H1 (cell line): ENCODE measurements at regions not wholly inside any gene's neighbourhood (a gene's known extent, or its start where the extent isn't known, plus 50 kb on each side); places are given as distances from the start of the nearest gene placed in this dataset.

Source experiments
- CTCF ChIA-PET: fragments of 300-600 bp; sonication (Branson Sonifier 250); formaldehyde crosslinking; loops from one replicate; lab custom pipeline; 2021; ENCODE audit not compliant: partially characterized antibody; lab: Charles Lee
- POLR2A ChIA-PET: fragments of 300-600 bp; sonication (Branson Sonifier 250); formaldehyde crosslinking; loops from one replicate; lab custom pipeline; 2021; ENCODE audit warnings: inconsistent platforms; ENCODE audit not compliant: partially characterized antibody; lab: Charles Lee
- DNase-seq, 2 experiments: peaks; one replicate each; pipeline versions ENCODE4 v3.0.0 to v3.0.0-alpha.2; 2010 to 2022; ENCODE audit warnings: low spot score in 2 of 2, low read depth in 1 of 2, mixed read lengths in 1 of 2
- FAIRE-seq: peaks from 2 replicates; lab custom pipeline; 2011; peaks lifted over from hg19 to GRCh38; lab: Jason Lieb, UNC
- H2AFZ ChIP-seq: 2 replicates; pipeline ENCODE4 v1.8.1; 2012; ENCODE audit warnings: low read length, inconsistent platforms
- H2AK5ac ChIP-seq: 2 replicates; pipeline ENCODE4 v1.6.1; 2013; ENCODE audit warnings: low read depth, low read length
- H2BK120ac ChIP-seq: replicated peaks from 2 replicates; pipeline ENCODE3; 2013; ENCODE audit warnings: low read depth, low read length, inconsistent platforms
- H2BK12ac ChIP-seq: 2 replicates; pipeline ENCODE4 v1.6.1; 2013; ENCODE audit warnings: low read depth, low read length
- H2BK15ac ChIP-seq: 2 replicates; pipeline ENCODE4 v1.6.1; 2013; ENCODE audit warnings: low read length
- H2BK20ac ChIP-seq: 2 replicates; pipeline ENCODE4 v1.6.1; 2013; ENCODE audit warnings: low read length
- H2BK5ac ChIP-seq: 2 replicates; pipeline ENCODE4 v1.6.1; 2013; ENCODE audit warnings: low read depth, low read length
- H3K14ac ChIP-seq: 2 replicates; pipeline ENCODE4 v1.6.1; 2013; ENCODE audit warnings: inconsistent platforms; ENCODE audit not compliant: insufficient read length
- H3K18ac ChIP-seq: 2 replicates; pipeline ENCODE4 v1.6.1; 2013; ENCODE audit warnings: low read length; ENCODE audit errors: extremely low read depth
- H3K23ac ChIP-seq: 2 replicates; pipeline ENCODE4 v1.6.1; 2013; ENCODE audit warnings: inconsistent platforms; ENCODE audit not compliant: insufficient read length
- H3K23me2 ChIP-seq: 2 replicates; pipeline ENCODE4 v1.6.1; 2013; ENCODE audit warnings: low read depth, low read length
- H3K27ac ChIP-seq: 2 replicates; pipeline ENCODE4 v1.6.1; 2011; ENCODE audit warnings: low read depth, low read length, inconsistent platforms
- H3K27me3 ChIP-seq, 4 experiments: replicated peaks in 1 of 4; 1 replicate in 1 of 4; 2 replicates in 3 of 4; pipeline versions ENCODE4 v1.6.1 to v1.8.1; 2011 to 2013; ENCODE audit warnings: low read length in 3 of 4, mild to moderate bottlenecking in 3 of 4, inconsistent platforms in 2 of 4, mixed read lengths in 2 of 4, moderate library complexity in 1 of 4; ENCODE audit not compliant: control insufficient read depth in 3 of 4, insufficient read depth in 3 of 4; ENCODE audit errors: extremely low read depth in 1 of 4
- H3K36me3 ChIP-seq, 4 experiments: 2 replicates each; pipeline versions ENCODE4 v1.6.1 to v1.8.1; 2011 to 2013; ENCODE audit warnings: mild to moderate bottlenecking in 4 of 4, low read length in 3 of 4, moderate library complexity in 2 of 4, control low read depth in 1 of 4, inconsistent platforms in 1 of 4; ENCODE audit not compliant: insufficient read depth in 4 of 4, control insufficient read depth in 2 of 4
- H3K4ac ChIP-seq: replicated peaks from 2 replicates; pipeline ENCODE3; 2013; ENCODE audit warnings: low read length, low read depth, mixed read lengths, inconsistent platforms; ENCODE audit not compliant: insufficient read length
- H3K4me1 ChIP-seq, 4 experiments: replicated peaks in 1 of 4; 1 replicate in 1 of 4; 2 replicates in 3 of 4; pipeline versions ENCODE4 v1.6.1 to v1.8.1; 2011 to 2013; ENCODE audit warnings: low read length in 3 of 4, inconsistent platforms in 2 of 4, mixed read lengths in 1 of 4; ENCODE audit not compliant: insufficient read depth in 4 of 4, control insufficient read depth in 3 of 4
- H3K4me2 ChIP-seq, 2 experiments: 2 replicates each; pipeline versions ENCODE4 v1.6.1 to v1.8.1; 2011 to 2013; ENCODE audit warnings: low read depth in 2 of 2, low read length in 2 of 2, control low read depth in 1 of 2, inconsistent platforms in 1 of 2, mild to moderate bottlenecking in 1 of 2; ENCODE audit not compliant: insufficient read depth in 1 of 2
- H3K4me3 ChIP-seq, 4 experiments: fragments of 200-600, 300-600 bp in 1 of 4; sonication (generic), shearing (Covaris generic), sonication (Bioruptor Twin) in 1 of 4; 2 replicates each; pipeline versions ENCODE4 v1.5.1 to v1.8.1; 2011 to 2016; ENCODE audit warnings: low read length in 4 of 4, low read depth in 3 of 4, control low read depth in 2 of 4, inconsistent platforms in 2 of 4, mild to moderate bottlenecking in 2 of 4, mixed read lengths in 1 of 4, moderate library complexity in 1 of 4; ENCODE audit not compliant: insufficient read depth in 2 of 4; ENCODE audit errors: extremely low read depth in 1 of 4
- H3K56ac ChIP-seq: replicated peaks from 2 replicates; pipeline ENCODE3; 2013; ENCODE audit warnings: low read depth, mild to moderate bottlenecking, mixed read lengths, low read length, inconsistent platforms; ENCODE audit not compliant: insufficient read length
- H3K79me1 ChIP-seq: 2 replicates; pipeline ENCODE4 v1.6.1; 2013; ENCODE audit warnings: low read depth, low read length, control low read depth
- H3K79me2 ChIP-seq, 2 experiments: 2 replicates each; pipeline versions ENCODE4 v1.6.1 to v1.8.1; 2012 to 2013; ENCODE audit warnings: low read length in 2 of 2, mild to moderate bottlenecking in 2 of 2, inconsistent platforms in 1 of 2; ENCODE audit not compliant: insufficient read depth in 2 of 2, control insufficient read depth in 1 of 2
- H3K9ac ChIP-seq, 4 experiments: replicated peaks in 1 of 4; 1 replicate in 1 of 4; 2 replicates in 3 of 4; pipeline versions ENCODE4 v1.6.1 to v1.8.1; 2011 to 2013; ENCODE audit warnings: low read depth in 3 of 4, low read length in 3 of 4, control low read depth in 2 of 4, mild to moderate bottlenecking in 2 of 4, moderate library complexity in 2 of 4, inconsistent platforms in 1 of 4; ENCODE audit errors: extremely low read depth in 1 of 4
- H3K9me3 ChIP-seq, 2 experiments: 2 replicates each; pipeline versions ENCODE4 v1.6.1 to v1.8.1; 2012 to 2013; ENCODE audit warnings: mild to moderate bottlenecking in 2 of 2, moderate library complexity in 2 of 2, control low read depth in 1 of 2, inconsistent platforms in 1 of 2, low read depth in 1 of 2, low read length in 1 of 2, mixed read lengths in 1 of 2; ENCODE audit not compliant: insufficient read depth in 2 of 2
- H4K20me1 ChIP-seq, 2 experiments: replicated peaks in 1 of 2; 2 replicates each; pipeline versions ENCODE3 to v1.8.1; 2011 to 2013; ENCODE audit warnings: inconsistent platforms in 2 of 2, low read length in 2 of 2, mild to moderate bottlenecking in 1 of 2; ENCODE audit not compliant: insufficient read depth in 2 of 2, control insufficient read depth in 1 of 2
- H4K5ac ChIP-seq: 2 replicates; pipeline ENCODE4 v1.6.1; 2013; ENCODE audit warnings: low read length, low read depth, mixed read lengths, inconsistent platforms; ENCODE audit not compliant: insufficient read length
- H4K8ac ChIP-seq: 2 replicates; pipeline ENCODE4 v1.8.0; 2013; ENCODE audit warnings: mild to moderate bottlenecking, moderate library complexity, low read length, inconsistent platforms; ENCODE audit not compliant: insufficient read depth; ENCODE audit errors: extremely low read depth
- H4K91ac ChIP-seq: replicated peaks from 2 replicates; pipeline ENCODE3; 2013; ENCODE audit warnings: low read length, mixed read lengths, inconsistent platforms; ENCODE audit not compliant: insufficient read length
- CHD1 ChIP-seq: IDR thresholded peaks from 2 replicates; pipeline ENCODE4 v1.6.1; 2012; ENCODE audit warnings: low read depth, low read length, improper control_type of control experiment
- CTBP2 ChIP-seq: IDR thresholded peaks from 2 replicates; pipeline ENCODE4 v1.7.0; 2011; ENCODE audit warnings: borderline replicate concordance, mild to moderate bottlenecking, moderate library complexity, mixed read lengths, low read length; ENCODE audit not compliant: insufficient read depth, insufficient read length
- JUND ChIP-seq: IDR thresholded peaks from 2 replicates; pipeline ENCODE4 v1.6.1; 2011; ENCODE audit warnings: mild to moderate bottlenecking, improper control_type of control experiment, low read length
- POLR2A ChIP-seq, 2 experiments: IDR thresholded peaks; 1 replicate in 1 of 2; 2 replicates in 1 of 2; pipeline ENCODE4 v1.6.1; 2011; ENCODE audit warnings: low read depth in 2 of 2, low read length in 2 of 2, mild to moderate bottlenecking in 2 of 2; ENCODE audit errors: control extremely low read depth in 1 of 2
- RAD21 ChIP-seq, 2 experiments: IDR thresholded peaks in 1 of 2; conservative IDR thresholded peaks in 1 of 2; 2 replicates each; pipeline ENCODE4 v1.6.1; 2011; ENCODE audit warnings: low read depth in 2 of 2, low read length in 2 of 2, improper control_type of control experiment in 1 of 2, inconsistent platforms in 1 of 2, mild to moderate bottlenecking in 1 of 2, moderate library complexity in 1 of 2
- SP2 ChIP-seq: IDR thresholded peaks from 2 replicates; pipeline ENCODE4 v1.6.1; 2012; ENCODE audit warnings: mild to moderate bottlenecking, low read length, inconsistent platforms
- SRF ChIP-seq: IDR thresholded peaks from 2 replicates; pipeline ENCODE4 v1.6.1; 2011; ENCODE audit warnings: mild to moderate bottlenecking, low read depth, low read length, moderate library complexity
- WGBS, 2 experiments: shearing (Covaris generic) in 1 of 2; methylation state at CpG; one replicate each; pipeline versions ENCODE4 v1.1.6 to v1.1.7; 2013 to 2015; ENCODE audit warnings: low lambda C conversion rate in 2 of 2, mixed read lengths in 2 of 2, inconsistent platforms in 1 of 2, low coverage in 1 of 2, missing lambda C conversion rate in 1 of 2; ENCODE audit not compliant: insufficient replicate concordance in 2 of 2, insufficient coverage in 1 of 2, insufficient read length in 1 of 2; ENCODE audit errors: extremely low coverage in 1 of 2, missing lambda C conversion rate in 1 of 2; 5-methylcytosine and 5-hydroxymethylcytosine counted together

DNA sequence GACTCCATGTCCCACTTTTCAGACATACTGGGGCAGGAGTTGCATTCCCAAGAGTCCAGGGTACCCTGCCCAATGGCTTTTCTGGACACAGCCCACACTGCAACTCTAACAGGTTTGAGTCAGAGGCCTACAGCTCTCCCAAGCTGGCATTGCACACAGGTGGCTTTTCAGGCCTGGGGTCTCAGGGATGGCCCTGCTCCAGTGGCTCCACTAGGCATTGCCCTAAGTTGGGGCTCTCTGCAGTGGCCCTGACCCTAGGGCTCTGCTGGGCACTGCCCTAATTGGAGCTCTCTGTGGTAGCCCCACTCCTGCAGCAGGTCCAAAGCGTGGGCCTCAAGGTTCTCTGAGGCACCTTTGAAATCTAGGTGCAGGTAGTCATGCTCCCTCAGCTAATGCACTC, 408.8 kb downstream of the SUCLA2 start:
- no peak overlapping the region for H3K4me2 ChIP-seq
- H4K20me1 ChIP-seq, result no peaks in the 10 kb centered on the region
- H3K79me2 ChIP-seq, result no peaks in the 10 kb centered on the region
- H2BK120ac ChIP-seq, result no peak overlapping the region
- H3K27me3 ChIP-seq, result no peaks in the 10 kb centered on the region
- H2BK5ac ChIP-seq, result no peak overlapping the region
- no peak overlapping the region for H4K8ac ChIP-seq
- no peak overlapping the region for H2AFZ ChIP-seq
- no peak overlapping the region for H3K27ac ChIP-seq
- no peak overlapping the region for H2BK15ac ChIP-seq
- no peak overlapping the region for H2BK12ac ChIP-seq
- no peaks in the 10 kb centered on the region for H3K9me3 ChIP-seq
- no peaks in the 10 kb centered on the region; a peak in 1 of 8 replicates for H3K36me3 ChIP-seq
- FAIRE-seq, result no peak
- H3K9ac ChIP-seq, result no peak overlapping the region
- no peak overlapping the region for H4K5ac ChIP-seq
- no peaks in the 10 kb centered on the region for H3K79me1 ChIP-seq
- no peak overlapping the region for H3K56ac ChIP-seq
- H2AK5ac ChIP-seq, result no peak overlapping the region
- DNase-seq, result no peak
- H4K91ac ChIP-seq, result no peak overlapping the region
- ChIA-PET POLR2A (no interaction called here), CTCF (interaction anchor here (0.6 to 1.2 kb wide), 3 partner anchors 16 to 617 kb away, joined by 3 read pairs; no protein-coding TSS in a partner anchor)
- H3K4ac ChIP-seq, result no peak overlapping the region
- no peak overlapping the region for H3K18ac ChIP-seq
- H3K4me1 ChIP-seq, result no peaks in the 10 kb centered on the region
- H2BK20ac ChIP-seq, result no peak overlapping the region
- 89% methylated on average over 1 of the region's 1 CpG; no CpG with 5 or more reads in 1 of the 2 experiments for WGBS, 2 experiments
- no peaks in the 10 kb centered on the region for H3K23me2 ChIP-seq
- H3K23ac ChIP-seq, result no peak overlapping the region
- TF ChIP-seq POLR2A (IDR thresholded peaks at IDR 0.05; ENCODE audit: control extremely low read depth in 1 of 2, low read depth in 2 of 2, low read length in 2 of 2) (no peak), SRF (no peak), CHD1 (no peak), CTBP2 (no peak), SP2 (no peak), JUND (no peak), RAD21 (IDR thresholded peaks at IDR 0.05 in 1 of 2, conservative IDR thresholded peaks at IDR 0.05 in 1 of 2; ENCODE audit: low read depth in 2 of 2, low read length in 2 of 2) (no peak)
- H3K14ac ChIP-seq, result no peak overlapping the region
- no peak overlapping the region for H3K4me3 ChIP-seq
